ENCODE measurements at regions not wholly inside any gene's neighbourhood (a gene's known extent, or its start where the extent isn't known, plus 50 kb on each side); places are given as distances from the start of the nearest gene placed in this dataset.

- H3K27ac ChIP-seq, result no peak overlapping the region
- TF ChIP-seq, protein P1, sequence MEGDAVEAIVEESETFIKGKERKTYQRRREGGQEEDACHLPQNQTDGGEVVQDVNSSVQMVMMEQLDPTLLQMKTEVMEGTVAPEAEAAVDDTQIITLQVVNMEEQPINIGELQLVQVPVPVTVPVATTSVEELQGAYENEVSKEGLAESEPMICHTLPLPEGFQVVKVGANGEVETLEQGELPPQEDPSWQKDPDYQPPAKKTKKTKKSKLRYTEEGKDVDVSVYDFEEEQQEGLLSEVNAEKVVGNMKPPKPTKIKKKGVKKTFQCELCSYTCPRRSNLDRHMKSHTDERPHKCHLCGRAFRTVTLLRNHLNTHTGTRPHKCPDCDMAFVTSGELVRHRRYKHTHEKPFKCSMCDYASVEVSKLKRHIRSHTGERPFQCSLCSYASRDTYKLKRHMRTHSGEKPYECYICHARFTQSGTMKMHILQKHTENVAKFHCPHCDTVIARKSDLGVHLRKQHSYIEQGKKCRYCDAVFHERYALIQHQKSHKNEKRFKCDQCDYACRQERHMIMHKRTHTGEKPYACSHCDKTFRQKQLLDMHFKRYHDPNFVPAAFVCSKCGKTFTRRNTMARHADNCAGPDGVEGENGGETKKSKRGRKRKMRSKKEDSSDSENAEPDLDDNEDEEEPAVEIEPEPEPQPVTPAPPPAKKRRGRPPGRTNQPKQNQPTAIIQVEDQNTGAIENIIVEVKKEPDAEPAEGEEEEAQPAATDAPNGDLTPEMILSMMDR (conservative IDR thresholded peaks at IDR 0.05), result no peak
Measured at GRCh38 chr19:31546205-31546960, 197.1 kb upstream of the TSHZ3 start.

- TF ChIP-seq, protein P1 (conservative IDR thresholded peaks at IDR 0.05), result peak; percentile 63
- no peak overlapping the region for H3K27ac ChIP-seq
Measured at GRCh38 chr19:31548941-31549340, 199.7 kb upstream of the TSHZ3 start.

DNA sequence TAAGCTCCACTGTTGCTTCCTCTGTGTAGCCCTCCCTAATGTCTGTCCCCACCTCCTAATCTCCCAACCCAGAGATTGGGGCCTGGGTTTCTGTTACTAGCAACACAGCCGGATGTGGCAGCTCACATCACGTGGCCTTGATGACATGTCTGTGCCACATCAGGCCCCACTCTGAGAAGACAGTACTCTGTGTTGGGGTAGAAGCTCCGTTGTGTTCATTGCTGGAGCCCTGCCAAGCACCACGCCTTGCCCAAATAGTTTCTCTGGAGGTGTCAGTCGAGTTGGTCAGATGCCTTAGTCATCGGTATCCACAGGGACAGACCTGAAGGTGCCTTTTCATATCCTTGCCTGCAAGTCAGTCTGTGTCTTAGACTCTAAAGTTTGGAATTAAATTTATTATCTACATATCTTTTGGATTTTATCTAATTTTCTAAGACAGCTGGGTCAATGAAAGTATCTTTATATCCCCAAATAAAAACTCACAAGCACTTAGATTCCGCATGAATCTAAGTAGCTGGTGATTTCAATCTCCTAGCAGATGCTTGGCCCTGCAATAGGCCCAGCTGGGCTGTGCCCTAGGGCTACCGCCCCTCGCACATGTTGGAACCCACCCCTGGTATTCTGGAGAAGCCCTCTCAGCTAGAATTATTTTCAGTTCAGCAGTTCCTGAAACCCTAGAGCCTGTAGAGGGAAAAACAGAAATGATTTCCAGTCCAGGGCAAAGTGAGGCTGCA is 204.0 kb upstream of the TSHZ3 start:
- TF ChIP-seq, protein P1 (conservative IDR thresholded peaks at IDR 0.05), result no peak

DNA sequence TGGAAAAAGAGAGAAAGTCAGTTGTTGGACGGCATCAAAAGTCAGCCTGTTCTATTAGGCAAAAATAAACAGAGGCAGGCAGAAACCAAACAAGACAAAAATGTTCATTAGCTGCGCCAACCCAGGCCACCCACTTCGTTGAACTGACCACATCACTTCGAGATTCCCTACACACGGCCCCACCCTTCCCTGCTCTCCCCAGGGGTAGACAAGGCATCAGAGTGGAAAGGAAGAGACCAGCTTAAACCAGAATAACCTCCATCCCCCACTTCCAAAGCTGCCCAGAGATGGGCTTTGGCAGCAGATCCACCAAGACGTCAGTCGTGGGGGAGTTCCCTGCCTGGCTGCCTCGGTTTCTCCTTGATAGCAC is 204.6 kb upstream of the TSHZ3 start:
- TF ChIP-seq, protein P1 (conservative IDR thresholded peaks at IDR 0.05), result no peak
- H3K27ac ChIP-seq, result no peak overlapping the region; the same call in 1 of the 2 replicates

More for the DNA sequence above, 204.0 kb upstream of the TSHZ3 start:
- no peak overlapping the region for H3K27ac ChIP-seq

DNA sequence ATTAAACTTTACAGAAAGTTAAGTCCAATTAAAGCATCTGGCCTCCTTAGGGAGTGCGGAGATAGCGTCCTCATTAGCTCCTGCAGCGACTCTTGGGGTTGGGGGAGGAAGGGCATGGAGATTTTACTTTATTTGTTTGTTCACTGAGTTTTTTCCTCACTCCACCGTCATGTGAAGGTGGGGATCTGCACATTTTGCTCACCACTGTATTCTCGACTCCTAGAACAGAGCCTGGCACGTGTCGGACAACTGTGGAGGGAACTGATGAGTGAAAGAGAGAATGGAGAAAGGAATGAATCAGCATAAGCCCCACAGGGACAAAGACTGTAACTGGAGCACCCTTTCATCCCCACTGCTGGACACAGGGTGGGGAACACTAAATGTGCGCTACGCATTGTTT is 205.1 kb upstream of the TSHZ3 start:
- TF ChIP-seq, protein P1 (conservative IDR thresholded peaks at IDR 0.05), result no peak
- H3K27ac ChIP-seq, result peak overlapping the region; percentile 94; the same call in 1 of the 2 replicates

DNA sequence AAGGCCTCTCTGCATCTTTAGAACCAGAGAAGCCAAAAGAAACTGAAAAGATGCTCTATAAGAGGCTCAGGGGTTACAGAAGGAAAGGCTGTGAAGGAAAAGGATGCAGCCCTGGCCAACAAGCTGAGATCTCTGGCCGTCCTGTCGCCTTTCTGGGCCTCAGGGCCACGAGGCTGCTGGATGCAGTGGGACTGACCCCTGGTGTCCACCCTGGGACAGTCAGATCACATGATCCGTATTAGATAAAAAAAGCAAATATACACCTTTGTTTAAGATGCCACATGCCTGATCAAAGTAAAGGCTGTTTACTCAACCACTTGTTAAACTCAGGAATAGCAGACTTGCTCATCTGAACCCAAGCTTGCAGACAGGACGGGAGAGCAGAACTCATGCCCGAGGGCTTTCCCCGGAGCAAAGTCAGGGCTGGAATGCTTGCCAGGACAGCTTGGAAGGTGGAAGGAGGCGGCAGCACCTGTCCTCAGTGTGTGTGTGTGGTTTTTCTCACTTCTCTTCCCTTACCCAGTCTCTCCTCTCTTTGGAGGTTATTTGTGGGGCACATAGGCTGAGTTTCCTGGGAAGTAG is 206.5 kb upstream of the TSHZ3 start:
- TF ChIP-seq, protein P1 (conservative IDR thresholded peaks at IDR 0.05), result peak; percentile 90
- H3K27ac ChIP-seq, result peak overlapping the region; percentile 94

DNA sequence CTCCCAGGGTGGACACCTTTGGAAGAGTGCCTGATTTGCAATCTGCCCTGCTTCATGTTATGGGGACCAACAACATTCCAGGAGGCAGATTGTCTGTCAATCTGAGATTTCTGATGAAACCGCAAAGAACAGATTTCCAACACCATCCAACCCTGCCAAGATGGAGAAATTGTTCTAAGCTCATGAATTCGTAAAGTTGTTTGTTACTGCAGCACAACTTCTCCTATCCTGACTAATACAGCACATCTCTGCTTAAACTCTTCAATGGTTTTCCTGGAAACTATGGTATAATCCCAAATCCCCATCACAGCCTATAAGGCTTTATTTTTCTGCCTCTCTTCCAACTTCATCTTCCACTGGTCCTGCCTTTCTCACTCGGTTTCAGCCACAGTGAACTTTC is 210.3 kb upstream of the TSHZ3 start:
- H3K27ac ChIP-seq, result no peak overlapping the region
- TF ChIP-seq, protein P1 (conservative IDR thresholded peaks at IDR 0.05), result no peak
